PC-3 (cell line): ENCODE measurements at regions not wholly inside any gene's neighbourhood (a gene's known extent, or its start where the extent isn't known, plus 50 kb on each side); places are given as distances from the start of the nearest gene placed in this dataset.

Experiments
- ATAC-seq: fragments of 200-7000 bp; cut with Tn5 transposase; 2 replicates; pipeline ENCODE4 v1.9.1; 2020; ENCODE audit warnings: mild to moderate bottlenecking, moderate library complexity
- BruUV-seq: library from RNA; stranded (reverse); fragments of 400-500 nt; replicated peaks from 2 replicates; lab custom pipeline; 2021; lab: Mats Ljungman, UMichigan
- CTCF ChIA-PET: fragments of 300-600 bp; sonication (Branson Sonifier 250); formaldehyde crosslinking; loops from one replicate; lab custom pipeline; 2022; ENCODE audit warnings: antibody characterized with exemption; lab: Charles Lee
- POLR2A ChIA-PET: fragments of 300-600 bp; sonication (Branson Sonifier 250); formaldehyde crosslinking; loops from one replicate; lab custom pipeline; 2022; ENCODE audit warnings: antibody characterized with exemption; ENCODE audit not compliant: unreplicated experiment; lab: Charles Lee
- DNase-seq: peaks from one replicate; pipeline ENCODE4 v3.0.0-alpha.2; 2015
- H2AFZ ChIP-seq: fragments of 300-600 bp; sonication (generic); 2 replicates; pipeline ENCODE4 v1.6.0; 2016; ENCODE audit warnings: antibody characterized with exemption, low read length
- H3F3A ChIP-seq: fragments of 300-600 bp; sonication (generic); one replicate; pipeline ENCODE4 v1.6.0; 2017; ENCODE audit warnings: antibody characterized with exemption, low read length, control low read depth, mild to moderate bottlenecking; ENCODE audit not compliant: unreplicated experiment
- H3K27ac ChIP-seq: fragments of 300-600 bp; sonication (generic); 2 replicates; pipeline ENCODE4 v1.5.1; 2016; ENCODE audit warnings: mild to moderate bottlenecking, low read length
- H3K27me3 ChIP-seq: fragments of 300-600 bp; sonication (generic); 2 replicates; pipeline ENCODE4 v1.6.1; 2016; ENCODE audit warnings: low read length, mixed read lengths
- H3K36me3 ChIP-seq: fragments of 300-600 bp; sonication (generic); 2 replicates; pipeline ENCODE4 v1.6.1; 2016; ENCODE audit warnings: low read depth, mixed run types, low read length, mixed read lengths
- H3K4me1 ChIP-seq: fragments of 300-600 bp; sonication (generic); 2 replicates; pipeline ENCODE4 v1.5.1; 2016; ENCODE audit warnings: low read length; ENCODE audit not compliant: insufficient read depth
- H3K4me2 ChIP-seq: fragments of 300-600 bp; sonication (generic); 2 replicates; pipeline ENCODE4 v1.6.0; 2016; ENCODE audit warnings: low read length
- H3K4me3 ChIP-seq: fragments of 300-600 bp; sonication (generic); 2 replicates; pipeline ENCODE4 v1.5.1; 2016; ENCODE audit warnings: mild to moderate bottlenecking, low read length, mixed read lengths
- H3K79me2 ChIP-seq: fragments of 300-600 bp; sonication (generic); 2 replicates; pipeline ENCODE4 v1.6.1; 2017; ENCODE audit warnings: low read length, mixed read lengths
- H3K9ac ChIP-seq: fragments of 300-600 bp; sonication (generic); 2 replicates; pipeline ENCODE4 v1.6.0; 2016; ENCODE audit warnings: mild to moderate bottlenecking, low read length
- H3K9me2 ChIP-seq: fragments of 300-600 bp; sonication (generic); replicated peaks from 2 replicates; pipeline ENCODE4 v1.6.1; 2016; ENCODE audit warnings: mixed run types, low read length, mixed read lengths
- H3K9me3 ChIP-seq: fragments of 300-600 bp; sonication (generic); 2 replicates; pipeline ENCODE4 v1.6.1; 2016; ENCODE audit warnings: low read length, mixed read lengths
- H4K20me1 ChIP-seq: fragments of 300-600 bp; sonication (generic); 2 replicates; pipeline ENCODE4 v1.6.1; 2016; ENCODE audit warnings: low read length, mixed read lengths
- CTCF ChIP-seq: fragments of 300-600 bp; sonication (generic); conservative IDR thresholded peaks from 2 replicates; pipeline ENCODE4 v1.5.1; 2017; ENCODE audit warnings: antibody characterized with exemption, low read depth, mild to moderate bottlenecking, low read length
- EZH2 ChIP-seq: fragments of 300-600 bp; sonication (generic); IDR thresholded peaks from one replicate; pipeline ENCODE4 v1.6.1; 2017; ENCODE audit warnings: antibody characterized with exemption, mild to moderate bottlenecking, low read length; ENCODE audit not compliant: unreplicated experiment
- EZH2phosphoT487 ChIP-seq: fragments of 300-600 bp; sonication (generic); IDR thresholded peaks from 2 replicates; pipeline ENCODE4 v1.6.1; 2018; ENCODE audit warnings: mild to moderate bottlenecking, antibody characterized with exemption, low read length, borderline replicate concordance
- intact Hi-C: fragments of 100-400 bp; cut with micrococcal nuclease; formaldehyde crosslinking; loops from 2 replicates; pipeline ENCODE4 v1.9.0; 2023

DNA sequence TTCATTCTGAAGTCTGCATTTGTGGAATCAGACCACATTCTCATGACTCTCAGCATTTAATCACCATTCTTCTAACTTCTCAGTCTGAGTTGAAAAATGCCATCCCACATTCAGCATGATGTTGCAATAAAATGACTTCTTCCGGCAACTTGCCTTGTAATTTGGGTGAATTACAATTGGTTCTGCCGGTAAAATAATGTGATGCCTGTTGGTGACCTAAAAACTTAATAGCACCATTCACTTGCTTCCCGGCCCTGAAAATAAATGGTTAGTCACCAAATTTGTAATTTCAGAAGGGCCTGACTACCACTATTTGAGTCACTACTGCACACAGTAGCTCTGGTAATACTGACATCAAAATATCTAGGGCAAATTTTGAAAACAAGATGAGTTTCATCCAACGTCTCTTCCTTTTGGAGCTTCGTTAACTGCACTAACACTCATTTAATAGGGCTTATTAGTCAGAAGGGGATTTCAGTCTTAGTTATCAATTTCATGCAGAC, 637.1 kb upstream of the CHAC2 start:
- Histone ChIP-seq H3K4me3 (peak overlapping the region; percentile 23; the same call in 1 of the 2 replicates), H4K20me1 (no peaks in the 10 kb centered on the region), H3F3A (peaks cover 12% of the 10 kb centered on the region), H3K79me2 (no peaks in the 10 kb centered on the region), H3K9me2 (no peaks in the 10 kb centered on the region), H3K9me3 (no peaks in the 10 kb centered on the region), H3K4me1 (peaks cover 32% of the 10 kb centered on the region), H2AFZ (peak overlapping the region; percentile 30; the same call in 1 of the 2 replicates), H3K27ac (peak overlapping the region; percentile 87), H3K36me3 (no peaks in the 10 kb centered on the region), H3K4me2 (peak overlapping the region; percentile 72), H3K9ac (peak overlapping the region; percentile 46), H3K27me3 (no peaks in the 10 kb centered on the region)
- CTCF ChIA-PET: no interaction called here
- TF ChIP-seq EZH2 (no peak), CTCF (no peak), EZH2phosphoT487 (no peak)
- BruUV-seq: no TSS peak
- POLR2A ChIA-PET: interaction anchor here (0.6 kb wide), 1 partner anchor 188 kb away, joined by 3 read pairs; no protein-coding TSS in a partner anchor
- DNase-seq: peak; percentile 88
- intact Hi-C loops: loop anchor here (1.0 to 2.0 kb wide), 3 partner anchors 26 to 72 kb away; no protein-coding TSS in a partner anchor
- peak; percentile 90 for ATAC-seq

GRCh38 chr2:53129851-53130250, 637.8 kb upstream of the CHAC2 start:
- Histone ChIP-seq H3K9me3 (no peaks in the 10 kb centered on the region), H3K27me3 (no peaks in the 10 kb centered on the region), H4K20me1 (no peaks in the 10 kb centered on the region), H3K4me1 (peaks cover 32% of the 10 kb centered on the region), H3K4me3 (peak overlapping the region; percentile 7; the same call in 1 of the 2 replicates), H3F3A (peaks cover 12% of the 10 kb centered on the region), H2AFZ (peak overlapping the region; percentile 30; the same call in 1 of the 2 replicates), H3K9me2 (no peaks in the 10 kb centered on the region), H3K9ac (peak overlapping the region; percentile 46), H3K4me2 (peak overlapping the region; percentile 72), H3K36me3 (no peaks in the 10 kb centered on the region), H3K27ac (peak overlapping the region; percentile 87), H3K79me2 (no peaks in the 10 kb centered on the region)
- TF ChIP-seq EZH2phosphoT487: no peak
- TF ChIP-seq CTCF: no peak
- no peak for TF ChIP-seq EZH2
- CTCF ChIA-PET: no interaction called here
- intact Hi-C loops: loop anchor here (1.0 to 2.0 kb wide), 3 partner anchors 25 to 72 kb away; no protein-coding TSS in a partner anchor
- POLR2A ChIA-PET: no interaction called here
- ATAC-seq (peak; percentile 43), DNase-seq (peak; percentile 76)
- TSS peak; percentile 76 for BruUV-seq

DNA sequence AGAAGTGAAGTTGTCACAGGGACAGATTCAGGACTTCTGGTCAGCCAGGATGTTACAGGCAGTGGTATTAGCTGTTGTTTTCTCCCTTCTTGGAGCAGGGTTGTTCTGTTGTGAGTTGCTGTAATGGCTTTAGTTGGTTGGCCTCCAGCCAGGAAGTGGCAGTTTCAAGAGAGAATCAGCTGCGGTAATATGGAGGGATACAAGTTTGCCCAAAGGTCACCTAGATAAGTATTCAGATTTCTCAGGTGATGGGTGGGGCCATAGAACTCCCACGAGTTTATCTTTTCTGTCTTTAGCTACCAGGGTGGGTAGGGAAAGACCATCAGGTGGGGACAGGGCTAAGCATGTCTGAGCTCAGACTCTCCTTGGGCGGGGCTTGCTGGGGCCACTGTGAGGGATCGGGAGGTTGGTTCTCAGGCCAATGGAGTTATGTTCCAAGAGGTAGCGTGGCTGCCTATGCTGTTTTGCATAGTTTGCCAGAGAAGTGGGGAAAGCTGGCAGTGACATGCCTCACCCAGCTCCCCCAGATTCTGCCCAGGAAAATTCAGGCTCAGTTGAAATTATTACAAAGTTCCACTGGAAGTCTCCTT, 640.4 kb upstream of the CHAC2 start:
- TF ChIP-seq CTCF: no peak
- no peak for TF ChIP-seq EZH2
- no peak for TF ChIP-seq EZH2phosphoT487
- no peaks in the 10 kb centered on the region for H3K9me2 ChIP-seq
- H3K4me3 ChIP-seq: no peak overlapping the region
- no peak overlapping the region for H3K4me2 ChIP-seq
- H3K79me2 ChIP-seq: no peaks in the 10 kb centered on the region
- H3K36me3 ChIP-seq: no peaks in the 10 kb centered on the region
- no TSS peak for BruUV-seq
- peaks cover 12% of the 10 kb centered on the region for H3F3A ChIP-seq
- ChIA-PET POLR2A (no interaction called here), CTCF (no interaction called here)
- DNase-seq (no peak), ATAC-seq (no peak)
- no peaks in the 10 kb centered on the region for H3K9me3 ChIP-seq
- no peaks in the 10 kb centered on the region for H4K20me1 ChIP-seq
- no peaks in the 10 kb centered on the region for H3K27me3 ChIP-seq
- H3K27ac ChIP-seq: no peak overlapping the region
- intact Hi-C loops: no loop called here
- H3K9ac ChIP-seq: no peak overlapping the region
- peak overlapping the region; percentile 24; the same call in 1 of the 2 replicates for H2AFZ ChIP-seq
- peaks cover 32% of the 10 kb centered on the region for H3K4me1 ChIP-seq
